H1 (cell line): ENCODE measurements at regions not wholly inside any gene's neighbourhood (a gene's known extent, or its start where the extent isn't known, plus 50 kb on each side); places are given as distances from the start of the nearest gene placed in this dataset.

Experiments
- CTCF ChIA-PET: fragments of 300-600 bp; sonication (Branson Sonifier 250); formaldehyde crosslinking; loops from one replicate; lab custom pipeline; 2021; ENCODE audit not compliant: partially characterized antibody; lab: Charles Lee
- POLR2A ChIA-PET: fragments of 300-600 bp; sonication (Branson Sonifier 250); formaldehyde crosslinking; loops from one replicate; lab custom pipeline; 2021; ENCODE audit warnings: inconsistent platforms; ENCODE audit not compliant: partially characterized antibody; lab: Charles Lee
- DNase-seq, 2 experiments: peaks; one replicate each; pipeline versions ENCODE4 v3.0.0 to v3.0.0-alpha.2; 2010 to 2022; ENCODE audit warnings: low spot score in 2 of 2, low read depth in 1 of 2, mixed read lengths in 1 of 2
- FAIRE-seq: peaks from 2 replicates; lab custom pipeline; 2011; peaks lifted over from hg19 to GRCh38; lab: Jason Lieb, UNC
- H2AFZ ChIP-seq: 2 replicates; pipeline ENCODE4 v1.8.1; 2012; ENCODE audit warnings: low read length, inconsistent platforms
- H2AK5ac ChIP-seq: 2 replicates; pipeline ENCODE4 v1.6.1; 2013; ENCODE audit warnings: low read depth, low read length
- H2BK120ac ChIP-seq: replicated peaks from 2 replicates; pipeline ENCODE3; 2013; ENCODE audit warnings: low read depth, low read length, inconsistent platforms
- H2BK12ac ChIP-seq: 2 replicates; pipeline ENCODE4 v1.6.1; 2013; ENCODE audit warnings: low read depth, low read length
- H2BK15ac ChIP-seq: 2 replicates; pipeline ENCODE4 v1.6.1; 2013; ENCODE audit warnings: low read length
- H2BK20ac ChIP-seq: 2 replicates; pipeline ENCODE4 v1.6.1; 2013; ENCODE audit warnings: low read length
- H2BK5ac ChIP-seq: 2 replicates; pipeline ENCODE4 v1.6.1; 2013; ENCODE audit warnings: low read depth, low read length
- H3K14ac ChIP-seq: 2 replicates; pipeline ENCODE4 v1.6.1; 2013; ENCODE audit warnings: inconsistent platforms; ENCODE audit not compliant: insufficient read length
- H3K18ac ChIP-seq: 2 replicates; pipeline ENCODE4 v1.6.1; 2013; ENCODE audit warnings: low read length; ENCODE audit errors: extremely low read depth
- H3K23ac ChIP-seq: 2 replicates; pipeline ENCODE4 v1.6.1; 2013; ENCODE audit warnings: inconsistent platforms; ENCODE audit not compliant: insufficient read length
- H3K23me2 ChIP-seq: 2 replicates; pipeline ENCODE4 v1.6.1; 2013; ENCODE audit warnings: low read depth, low read length
- H3K27ac ChIP-seq: 2 replicates; pipeline ENCODE4 v1.6.1; 2011; ENCODE audit warnings: low read depth, low read length, inconsistent platforms
- H3K27me3 ChIP-seq, 4 experiments: replicated peaks in 1 of 4; 1 replicate in 1 of 4; 2 replicates in 3 of 4; pipeline versions ENCODE4 v1.6.1 to v1.8.1; 2011 to 2013; ENCODE audit warnings: low read length in 3 of 4, mild to moderate bottlenecking in 3 of 4, inconsistent platforms in 2 of 4, mixed read lengths in 2 of 4, moderate library complexity in 1 of 4; ENCODE audit not compliant: control insufficient read depth in 3 of 4, insufficient read depth in 3 of 4; ENCODE audit errors: extremely low read depth in 1 of 4
- H3K36me3 ChIP-seq, 4 experiments: 2 replicates each; pipeline versions ENCODE4 v1.6.1 to v1.8.1; 2011 to 2013; ENCODE audit warnings: mild to moderate bottlenecking in 4 of 4, low read length in 3 of 4, moderate library complexity in 2 of 4, control low read depth in 1 of 4, inconsistent platforms in 1 of 4; ENCODE audit not compliant: insufficient read depth in 4 of 4, control insufficient read depth in 2 of 4
- H3K4ac ChIP-seq: replicated peaks from 2 replicates; pipeline ENCODE3; 2013; ENCODE audit warnings: low read length, low read depth, mixed read lengths, inconsistent platforms; ENCODE audit not compliant: insufficient read length
- H3K4me1 ChIP-seq, 4 experiments: replicated peaks in 1 of 4; 1 replicate in 1 of 4; 2 replicates in 3 of 4; pipeline versions ENCODE4 v1.6.1 to v1.8.1; 2011 to 2013; ENCODE audit warnings: low read length in 3 of 4, inconsistent platforms in 2 of 4, mixed read lengths in 1 of 4; ENCODE audit not compliant: insufficient read depth in 4 of 4, control insufficient read depth in 3 of 4
- H3K4me2 ChIP-seq, 2 experiments: 2 replicates each; pipeline versions ENCODE4 v1.6.1 to v1.8.1; 2011 to 2013; ENCODE audit warnings: low read depth in 2 of 2, low read length in 2 of 2, control low read depth in 1 of 2, inconsistent platforms in 1 of 2, mild to moderate bottlenecking in 1 of 2; ENCODE audit not compliant: insufficient read depth in 1 of 2
- H3K4me3 ChIP-seq, 4 experiments: fragments of 200-600, 300-600 bp in 1 of 4; sonication (generic), shearing (Covaris generic), sonication (Bioruptor Twin) in 1 of 4; 2 replicates each; pipeline versions ENCODE4 v1.5.1 to v1.8.1; 2011 to 2016; ENCODE audit warnings: low read length in 4 of 4, low read depth in 3 of 4, control low read depth in 2 of 4, inconsistent platforms in 2 of 4, mild to moderate bottlenecking in 2 of 4, mixed read lengths in 1 of 4, moderate library complexity in 1 of 4; ENCODE audit not compliant: insufficient read depth in 2 of 4; ENCODE audit errors: extremely low read depth in 1 of 4
- H3K56ac ChIP-seq: replicated peaks from 2 replicates; pipeline ENCODE3; 2013; ENCODE audit warnings: low read depth, mild to moderate bottlenecking, mixed read lengths, low read length, inconsistent platforms; ENCODE audit not compliant: insufficient read length
- H3K79me1 ChIP-seq: 2 replicates; pipeline ENCODE4 v1.6.1; 2013; ENCODE audit warnings: low read depth, low read length, control low read depth
- H3K79me2 ChIP-seq, 2 experiments: 2 replicates each; pipeline versions ENCODE4 v1.6.1 to v1.8.1; 2012 to 2013; ENCODE audit warnings: low read length in 2 of 2, mild to moderate bottlenecking in 2 of 2, inconsistent platforms in 1 of 2; ENCODE audit not compliant: insufficient read depth in 2 of 2, control insufficient read depth in 1 of 2
- H3K9ac ChIP-seq, 4 experiments: replicated peaks in 1 of 4; 1 replicate in 1 of 4; 2 replicates in 3 of 4; pipeline versions ENCODE4 v1.6.1 to v1.8.1; 2011 to 2013; ENCODE audit warnings: low read depth in 3 of 4, low read length in 3 of 4, control low read depth in 2 of 4, mild to moderate bottlenecking in 2 of 4, moderate library complexity in 2 of 4, inconsistent platforms in 1 of 4; ENCODE audit errors: extremely low read depth in 1 of 4
- H3K9me3 ChIP-seq, 2 experiments: 2 replicates each; pipeline versions ENCODE4 v1.6.1 to v1.8.1; 2012 to 2013; ENCODE audit warnings: mild to moderate bottlenecking in 2 of 2, moderate library complexity in 2 of 2, control low read depth in 1 of 2, inconsistent platforms in 1 of 2, low read depth in 1 of 2, low read length in 1 of 2, mixed read lengths in 1 of 2; ENCODE audit not compliant: insufficient read depth in 2 of 2
- H4K20me1 ChIP-seq, 2 experiments: replicated peaks in 1 of 2; 2 replicates each; pipeline versions ENCODE3 to v1.8.1; 2011 to 2013; ENCODE audit warnings: inconsistent platforms in 2 of 2, low read length in 2 of 2, mild to moderate bottlenecking in 1 of 2; ENCODE audit not compliant: insufficient read depth in 2 of 2, control insufficient read depth in 1 of 2
- H4K5ac ChIP-seq: 2 replicates; pipeline ENCODE4 v1.6.1; 2013; ENCODE audit warnings: low read length, low read depth, mixed read lengths, inconsistent platforms; ENCODE audit not compliant: insufficient read length
- H4K8ac ChIP-seq: 2 replicates; pipeline ENCODE4 v1.8.0; 2013; ENCODE audit warnings: mild to moderate bottlenecking, moderate library complexity, low read length, inconsistent platforms; ENCODE audit not compliant: insufficient read depth; ENCODE audit errors: extremely low read depth
- H4K91ac ChIP-seq: replicated peaks from 2 replicates; pipeline ENCODE3; 2013; ENCODE audit warnings: low read length, mixed read lengths, inconsistent platforms; ENCODE audit not compliant: insufficient read length
- CREB1 ChIP-seq: IDR thresholded peaks from 2 replicates; pipeline ENCODE4 v1.6.1; 2012; ENCODE audit warnings: inconsistent platforms
- CTBP2 ChIP-seq: IDR thresholded peaks from 2 replicates; pipeline ENCODE4 v1.7.0; 2011; ENCODE audit warnings: borderline replicate concordance, mild to moderate bottlenecking, moderate library complexity, mixed read lengths, low read length; ENCODE audit not compliant: insufficient read depth, insufficient read length
- CTCF ChIP-seq, 3 experiments: IDR thresholded peaks; 1 replicate in 2 of 3; 2 replicates in 1 of 3; pipeline versions ENCODE4 v1.5.1 to v1.6.1; 2011; ENCODE audit warnings: low read length in 3 of 3, mild to moderate bottlenecking in 3 of 3, inconsistent platforms in 2 of 3, low read depth in 1 of 3, moderate library complexity in 1 of 3; ENCODE audit not compliant: insufficient read depth in 1 of 3; ENCODE audit errors: control extremely low read depth in 1 of 3
- GTF2F1 ChIP-seq: IDR thresholded peaks from 2 replicates; pipeline ENCODE4 v1.6.1; 2012; ENCODE audit warnings: low read depth, low read length, improper control_type of control experiment, borderline replicate concordance
- KDM4A ChIP-seq: IDR thresholded peaks from one replicate; pipeline ENCODE4 v1.7.1; 2012; ENCODE audit warnings: low read depth, mild to moderate bottlenecking, moderate library complexity, low read length, inconsistent platforms; ENCODE audit not compliant: severe bottlenecking
- PHF8 ChIP-seq: fragments of 200-600 bp; sonication (generic); conservative IDR thresholded peaks from 2 replicates; pipeline ENCODE4 v1.7.1; 2012; ENCODE audit warnings: low read depth, mild to moderate bottlenecking, inconsistent platforms, low read length, moderate library complexity
- POU5F1 ChIP-seq: IDR thresholded peaks from 2 replicates; pipeline ENCODE4 v1.6.1; 2011; ENCODE audit warnings: low read depth, mild to moderate bottlenecking, low read length, moderate library complexity
- SIRT6 ChIP-seq: IDR thresholded peaks from one replicate; pipeline ENCODE4 v1.7.1; 2012; ENCODE audit warnings: low read length, inconsistent platforms
- SIX5 ChIP-seq: IDR thresholded peaks from 2 replicates; pipeline ENCODE4 v1.6.1; 2011; ENCODE audit warnings: mild to moderate bottlenecking, low read depth, low read length
- SP2 ChIP-seq: IDR thresholded peaks from 2 replicates; pipeline ENCODE4 v1.6.1; 2012; ENCODE audit warnings: mild to moderate bottlenecking, low read length, inconsistent platforms
- SUZ12 ChIP-seq: fragments of 200-600 bp; sonication (generic); IDR thresholded peaks from 2 replicates; pipeline ENCODE4 v1.6.1; 2012; ENCODE audit warnings: mild to moderate bottlenecking, inconsistent platforms, low read length, moderate library complexity, mixed read lengths
- TBP ChIP-seq: IDR thresholded peaks from 2 replicates; pipeline ENCODE4 v1.6.1; 2011; ENCODE audit warnings: low read depth, low read length, improper control_type of control experiment
- WGBS, 2 experiments: shearing (Covaris generic) in 1 of 2; methylation state at CpG; one replicate each; pipeline versions ENCODE4 v1.1.6 to v1.1.7; 2013 to 2015; ENCODE audit warnings: low lambda C conversion rate in 2 of 2, mixed read lengths in 2 of 2, inconsistent platforms in 1 of 2, low coverage in 1 of 2, missing lambda C conversion rate in 1 of 2; ENCODE audit not compliant: insufficient replicate concordance in 2 of 2, insufficient coverage in 1 of 2, insufficient read length in 1 of 2; ENCODE audit errors: extremely low coverage in 1 of 2, missing lambda C conversion rate in 1 of 2; 5-methylcytosine and 5-hydroxymethylcytosine counted together

DNA sequence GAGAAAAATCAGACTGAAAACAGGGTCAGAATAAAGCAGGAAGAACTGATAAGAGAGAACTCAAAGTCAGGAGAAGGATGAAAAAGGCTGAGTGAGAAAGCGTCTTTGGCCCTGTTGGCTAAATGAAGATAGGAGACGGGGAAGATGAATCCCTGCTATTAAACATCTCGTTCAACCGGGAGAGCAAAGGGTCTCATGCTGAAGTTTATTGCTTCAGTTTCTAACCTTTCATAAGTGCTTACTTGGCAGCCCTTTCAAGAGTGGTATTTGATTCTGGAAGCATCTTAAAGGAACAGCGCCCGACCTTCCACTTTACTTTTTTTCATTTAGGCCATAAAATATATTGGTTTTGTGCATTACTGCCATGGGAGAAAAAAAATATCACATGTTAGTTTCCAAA is 288.3 kb upstream of the RBFOX1 start:
- Histone ChIP-seq H3K79me2 (no peaks in the 10 kb centered on the region), H2BK5ac (no peak overlapping the region), H4K5ac (no peak overlapping the region), H2AK5ac (no peak overlapping the region), H4K8ac (no peak overlapping the region), H2BK120ac (no peak overlapping the region), H3K56ac (no peak overlapping the region), H2BK12ac (no peak overlapping the region), H3K4me2 (no peak overlapping the region), H2BK15ac (no peak overlapping the region), H3K4me3 (no peak overlapping the region), H2AFZ (no peak overlapping the region), H3K9ac (no peak overlapping the region), H2BK20ac (no peak overlapping the region), H3K27ac (no peak overlapping the region), H4K20me1 (no peaks in the 10 kb centered on the region), H3K27me3 (no peaks in the 10 kb centered on the region), H3K18ac (no peak overlapping the region), H3K36me3 (no peaks in the 10 kb centered on the region), H3K4me1 (peaks cover 0 to 3% (median 0%) of the 10 kb centered on the region in 4 experiments; a peak in 1 of 7 replicates), H3K4ac (no peak overlapping the region), H3K23me2 (no peaks in the 10 kb centered on the region; the same call in 1 of the 2 replicates), H3K23ac (no peak overlapping the region), H3K14ac (no peak overlapping the region), H3K79me1 (no peaks in the 10 kb centered on the region), H4K91ac (no peak overlapping the region), H3K9me3 (no peaks in the 10 kb centered on the region)
- no peak for FAIRE-seq
- DNase-seq, result no peak
- POLR2A ChIA-PET, result no interaction called here
- CTCF ChIA-PET, result no interaction called here
- WGBS, 2 experiments, result 92% methylated on average over 6 of the region's 6 CpGs; no CpG with 5 or more reads in 1 of the 2 experiments
- TF ChIP-seq POU5F1 (no peak), TBP (no peak), CTCF (IDR thresholded peaks at IDR 0.05; ENCODE audit: control extremely low read depth in 1 of 3, insufficient read depth in 1 of 3, low read depth in 1 of 3, low read length in 3 of 3) (no peak), GTF2F1 (no peak), SIX5 (no peak), SIRT6 (no peak), SP2 (no peak), KDM4A (no peak), CTBP2 (no peak), CREB1 (no peak), SUZ12 (no peak), PHF8 (no peak)
